Coronary artery (tissue), 2 donors: ENCODE measurements at regions not wholly inside any gene's neighbourhood (a gene's known extent, or its start where the extent isn't known, plus 50 kb on each side); places are given as distances from the start of the nearest gene placed in this dataset.

ENCODE experiments used
- DNase-seq: peaks from one replicate; pipeline ENCODE4 v3.0.0-alpha.2; 2017; ENCODE audit warnings: low spot score
- H3K27ac ChIP-seq, 2 donors: fragments of 200-600 bp; sonication (generic); one replicate each; pipeline ENCODE4 v1.5.1; 2016 to 2019
- H3K4me3 ChIP-seq: fragments of 200-600 bp; sonication (generic); 2 replicates; pipeline ENCODE4 v1.5.1; 2016; ENCODE audit warnings: mild to moderate bottlenecking, moderate library complexity
- CTCF ChIP-seq: fragments of 200-600 bp; sonication (generic); IDR thresholded peaks from one replicate; pipeline ENCODE4 v1.5.1; 2019; ENCODE audit warnings: antibody characterized with exemption

- Histone ChIP-seq H3K27ac (no peak overlapping the region), H3K4me3 (no peak overlapping the region)
- DNase-seq: peak; percentile 22
- no peak for TF ChIP-seq CTCF
Measured at GRCh38 chr11:116534270-116534975, 238.4 kb downstream of the BUD13 start.

DNA sequence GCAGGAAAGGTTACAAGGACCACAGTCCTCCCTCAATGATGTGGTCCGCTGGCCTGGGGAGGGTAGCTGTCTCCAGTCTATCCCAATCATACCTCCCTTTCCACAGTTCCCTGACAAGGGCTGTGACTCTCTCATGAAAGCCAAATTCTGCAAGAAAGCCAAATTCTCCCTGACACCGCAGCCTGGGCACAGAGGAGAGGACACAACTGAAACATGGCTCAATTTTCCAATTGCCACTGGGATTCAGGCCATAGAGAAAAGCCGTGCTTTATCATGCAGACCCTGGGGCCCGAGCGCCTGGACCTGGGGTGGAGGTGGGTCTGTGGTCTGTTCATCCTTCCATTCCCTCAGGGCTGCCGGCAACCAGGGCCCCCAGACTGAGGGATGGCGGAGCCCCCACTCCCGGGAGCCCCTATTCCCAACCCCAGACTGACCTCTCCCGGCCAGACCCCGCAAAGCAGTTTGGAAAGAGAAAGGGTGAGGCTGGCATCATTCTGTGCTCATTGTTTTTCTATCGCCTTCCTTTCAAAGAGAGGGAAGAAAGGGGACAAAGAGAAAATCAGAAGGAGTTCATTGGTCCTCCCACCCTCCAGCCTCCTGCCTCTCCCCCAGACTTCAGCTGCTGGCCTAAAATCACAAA is 239.5 kb downstream of the BUD13 start:
- H3K4me3 ChIP-seq: no peak overlapping the region
- peak; percentile 65 for DNase-seq

DNA sequence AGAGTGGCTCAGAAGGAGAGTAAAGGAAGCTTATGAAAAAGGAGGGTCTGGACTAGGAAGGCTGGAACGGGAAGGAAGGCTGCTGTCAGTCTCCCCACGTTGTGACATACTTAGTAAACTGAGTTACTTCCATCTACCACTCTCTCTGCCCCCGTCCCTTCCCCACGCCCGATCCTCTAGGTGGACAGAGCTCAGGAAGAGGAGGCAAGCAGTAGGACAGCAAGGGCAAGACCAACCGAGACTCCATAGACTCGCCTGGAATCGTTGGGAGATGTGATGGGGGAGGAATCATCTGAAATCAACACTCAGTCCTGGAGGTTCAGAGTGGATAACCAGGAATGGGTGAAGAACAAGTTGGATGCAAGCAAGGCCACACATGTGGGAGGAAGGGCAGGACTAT is 240.7 kb downstream of the BUD13 start:
- peak; percentile 33 for DNase-seq
- Histone ChIP-seq H3K27ac (no peak overlapping the region), H3K4me3 (no peak overlapping the region)
- no peak for TF ChIP-seq CTCF

More for the DNA sequence above, 239.5 kb downstream of the BUD13 start:
- no peak for TF ChIP-seq CTCF
- no peak overlapping the region for H3K27ac ChIP-seq

DNA sequence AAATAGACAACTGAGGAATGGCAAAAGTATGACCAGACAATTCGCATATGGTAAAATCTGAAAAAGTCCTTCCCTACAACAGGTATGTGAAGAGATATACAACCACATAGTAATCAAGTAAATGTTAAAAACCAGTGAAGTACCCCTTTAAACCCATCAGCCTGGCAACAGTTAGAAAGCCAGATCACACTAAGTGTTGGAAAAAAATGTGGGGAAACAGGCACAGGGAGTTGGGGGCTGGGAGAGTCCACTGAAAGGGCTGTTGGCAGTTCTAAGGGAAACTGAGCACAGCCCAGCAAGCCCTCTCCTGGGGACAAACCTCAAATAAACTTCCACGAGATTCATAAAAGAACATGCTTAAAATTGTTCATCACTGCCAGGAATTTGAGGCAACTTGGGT is 242.1 kb downstream of the BUD13 start:
- no peak overlapping the region for H3K4me3 ChIP-seq
- no peak overlapping the region for H3K27ac ChIP-seq
- peak; percentile 12 for DNase-seq
- no peak for TF ChIP-seq CTCF

DNA sequence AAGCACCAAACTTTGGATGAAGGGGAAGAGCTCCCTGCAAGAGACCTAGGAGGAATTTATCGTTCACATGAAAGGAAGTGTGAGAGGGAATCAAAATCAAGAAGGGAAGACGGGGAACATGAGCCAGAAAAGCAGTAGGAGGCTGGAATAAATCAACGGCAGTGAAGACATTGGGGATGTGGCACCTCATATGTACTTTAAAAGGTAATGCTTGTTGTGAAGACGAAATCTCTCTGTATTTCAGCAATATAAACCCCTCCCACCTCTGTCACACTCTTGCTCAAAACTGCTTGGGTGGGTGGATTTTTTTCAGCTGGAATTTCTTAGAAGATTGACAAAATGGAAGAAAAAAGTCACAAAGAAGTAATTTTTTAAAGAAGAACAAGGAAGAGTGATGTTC is 243.5 kb downstream of the BUD13 start:
- no peak overlapping the region for H3K27ac ChIP-seq
- no peak for DNase-seq
- H3K4me3 ChIP-seq: no peak overlapping the region
- no peak for TF ChIP-seq CTCF

DNA sequence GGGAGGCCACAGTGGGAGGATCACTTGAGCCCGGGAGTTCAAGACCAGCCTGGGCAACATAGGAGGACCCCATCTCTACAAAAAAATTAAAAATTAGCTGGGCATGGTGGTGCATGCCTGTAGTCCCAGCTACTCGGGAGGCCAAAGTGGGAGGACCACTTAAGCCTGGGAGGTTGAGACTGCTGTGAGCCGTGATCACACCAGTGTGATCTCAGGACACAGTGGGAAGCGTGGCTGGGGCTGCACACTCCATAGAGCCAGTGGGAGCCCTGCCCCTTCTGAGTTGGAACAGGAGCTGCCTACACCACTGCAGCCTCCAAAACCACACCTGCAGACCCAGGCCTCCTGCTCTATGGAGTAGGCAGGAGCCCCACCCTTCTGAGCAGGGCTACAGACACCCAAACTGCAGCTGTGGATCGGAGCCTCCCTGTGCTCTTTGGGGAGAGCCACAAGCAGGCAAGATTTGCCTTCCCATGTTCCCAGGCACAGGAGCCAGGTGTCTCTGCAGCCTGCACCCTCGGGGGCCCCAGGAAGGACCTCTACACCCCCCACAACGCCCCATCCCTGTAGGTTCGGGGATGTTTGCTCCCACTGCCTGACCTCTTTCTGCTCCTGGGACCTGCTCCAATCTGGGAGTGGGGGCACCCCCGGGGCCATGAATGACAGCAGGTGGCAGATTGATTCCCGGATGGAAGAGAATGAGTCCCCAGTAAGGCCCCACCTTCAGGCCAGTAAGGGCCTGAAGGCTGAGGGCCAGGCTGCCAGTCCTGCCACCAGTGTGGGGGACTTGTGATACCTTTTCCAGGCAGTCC is 245.4 kb downstream of the BUD13 start:
- TF ChIP-seq CTCF: no peak
- no peak overlapping the region for H3K27ac ChIP-seq
- H3K4me3 ChIP-seq: no peak overlapping the region
- DNase-seq: peak; percentile 54
